ENCODE measurements at regions not wholly inside any gene's neighbourhood (a gene's known extent, or its start where the extent isn't known, plus 50 kb on each side); places are given as distances from the start of the nearest gene placed in this dataset.

DNA sequence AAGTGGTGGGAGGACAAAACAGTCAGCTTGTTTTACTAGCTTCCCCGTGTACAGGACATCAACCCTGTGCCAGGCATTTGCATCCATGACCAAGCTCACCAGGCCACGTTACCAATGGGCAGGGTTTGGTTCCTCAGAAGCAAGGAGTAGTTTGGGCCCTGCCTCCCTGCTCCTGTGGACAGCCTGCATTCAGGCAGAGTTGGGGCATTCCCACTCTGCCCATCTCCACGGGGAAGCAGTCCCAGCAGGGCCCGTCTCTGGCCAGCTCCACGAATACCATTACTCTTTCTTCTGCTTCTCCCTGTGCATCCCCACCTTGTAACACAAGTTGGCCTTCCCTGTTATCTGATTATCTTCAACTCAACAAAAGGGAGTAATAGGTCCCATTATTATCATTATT is 54.0 kb upstream of the RIOK3 start:
- TF ChIP-seq, protein P1, sequence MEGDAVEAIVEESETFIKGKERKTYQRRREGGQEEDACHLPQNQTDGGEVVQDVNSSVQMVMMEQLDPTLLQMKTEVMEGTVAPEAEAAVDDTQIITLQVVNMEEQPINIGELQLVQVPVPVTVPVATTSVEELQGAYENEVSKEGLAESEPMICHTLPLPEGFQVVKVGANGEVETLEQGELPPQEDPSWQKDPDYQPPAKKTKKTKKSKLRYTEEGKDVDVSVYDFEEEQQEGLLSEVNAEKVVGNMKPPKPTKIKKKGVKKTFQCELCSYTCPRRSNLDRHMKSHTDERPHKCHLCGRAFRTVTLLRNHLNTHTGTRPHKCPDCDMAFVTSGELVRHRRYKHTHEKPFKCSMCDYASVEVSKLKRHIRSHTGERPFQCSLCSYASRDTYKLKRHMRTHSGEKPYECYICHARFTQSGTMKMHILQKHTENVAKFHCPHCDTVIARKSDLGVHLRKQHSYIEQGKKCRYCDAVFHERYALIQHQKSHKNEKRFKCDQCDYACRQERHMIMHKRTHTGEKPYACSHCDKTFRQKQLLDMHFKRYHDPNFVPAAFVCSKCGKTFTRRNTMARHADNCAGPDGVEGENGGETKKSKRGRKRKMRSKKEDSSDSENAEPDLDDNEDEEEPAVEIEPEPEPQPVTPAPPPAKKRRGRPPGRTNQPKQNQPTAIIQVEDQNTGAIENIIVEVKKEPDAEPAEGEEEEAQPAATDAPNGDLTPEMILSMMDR (IDR thresholded peaks at IDR 0.05; ENCODE audit: low read depth, low read length), result no peak

DNA sequence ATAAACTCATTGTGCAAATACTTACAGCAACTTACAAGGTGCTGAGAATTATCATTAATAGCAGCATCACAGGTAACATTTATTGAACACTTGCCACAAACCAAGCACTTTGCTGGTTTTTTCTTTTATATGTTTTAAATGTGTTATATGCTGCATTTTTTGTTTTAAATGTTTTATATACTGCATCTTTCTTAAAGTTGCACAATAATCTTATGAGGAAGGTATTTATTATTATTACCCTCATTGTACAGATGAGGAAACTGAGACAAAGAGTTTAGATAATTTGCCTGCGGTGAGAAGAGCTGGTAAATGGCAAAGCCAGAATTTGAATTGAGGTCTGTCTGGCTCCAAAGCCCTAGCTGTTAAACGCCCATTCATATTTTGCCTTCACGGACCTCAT is 52.2 kb upstream of the RIOK3 start:
- TF ChIP-seq, protein P1 (IDR thresholded peaks at IDR 0.05; ENCODE audit: low read depth, low read length), result no peak
- POLR2A ChIA-PET, result no interaction called here
- Histone ChIP-seq H3K9me3 (ENCODE audit: control insufficient read depth, insufficient read depth, low read length) (no peaks in the 10 kb centered on the region), H3K4me3 (ENCODE audit: low read depth, low read length) (no peak overlapping the region), H3K27ac (ENCODE audit: low read depth, low read length) (no peak overlapping the region), H3K27me3 (ENCODE audit: control insufficient read depth, insufficient read depth, low read length) (no peaks in the 10 kb centered on the region)
- CTCF ChIA-PET, result interaction anchor here (1.5 kb wide), 1 partner anchor 269 kb away, joined by 5 read pairs; no protein-coding TSS in a partner anchor
- no peak for DNase-seq (ENCODE audit: low read depth, low spot score)

More for the DNA sequence above, 54.0 kb upstream of the RIOK3 start:
- CTCF ChIA-PET, result interaction anchor here (1.0 to 2.2 kb wide), 2 partner anchors 12 to 14 kb away, joined by 3 to 10 read pairs; no protein-coding TSS in a partner anchor
- no peak for DNase-seq (ENCODE audit: low read depth, low spot score)
- Histone ChIP-seq H3K4me3 (ENCODE audit: low read depth, low read length) (no peak overlapping the region), H3K27me3 (ENCODE audit: control insufficient read depth, insufficient read depth, low read length) (no peaks in the 10 kb centered on the region), H3K9me3 (ENCODE audit: control insufficient read depth, insufficient read depth, low read length) (no peaks in the 10 kb centered on the region), H3K27ac (ENCODE audit: low read depth, low read length) (no peak overlapping the region)
- POLR2A ChIA-PET, result interaction anchor here (1.3 kb wide), 1 partner anchor 18 kb away, joined by 4 read pairs; no protein-coding TSS in a partner anchor

DNA sequence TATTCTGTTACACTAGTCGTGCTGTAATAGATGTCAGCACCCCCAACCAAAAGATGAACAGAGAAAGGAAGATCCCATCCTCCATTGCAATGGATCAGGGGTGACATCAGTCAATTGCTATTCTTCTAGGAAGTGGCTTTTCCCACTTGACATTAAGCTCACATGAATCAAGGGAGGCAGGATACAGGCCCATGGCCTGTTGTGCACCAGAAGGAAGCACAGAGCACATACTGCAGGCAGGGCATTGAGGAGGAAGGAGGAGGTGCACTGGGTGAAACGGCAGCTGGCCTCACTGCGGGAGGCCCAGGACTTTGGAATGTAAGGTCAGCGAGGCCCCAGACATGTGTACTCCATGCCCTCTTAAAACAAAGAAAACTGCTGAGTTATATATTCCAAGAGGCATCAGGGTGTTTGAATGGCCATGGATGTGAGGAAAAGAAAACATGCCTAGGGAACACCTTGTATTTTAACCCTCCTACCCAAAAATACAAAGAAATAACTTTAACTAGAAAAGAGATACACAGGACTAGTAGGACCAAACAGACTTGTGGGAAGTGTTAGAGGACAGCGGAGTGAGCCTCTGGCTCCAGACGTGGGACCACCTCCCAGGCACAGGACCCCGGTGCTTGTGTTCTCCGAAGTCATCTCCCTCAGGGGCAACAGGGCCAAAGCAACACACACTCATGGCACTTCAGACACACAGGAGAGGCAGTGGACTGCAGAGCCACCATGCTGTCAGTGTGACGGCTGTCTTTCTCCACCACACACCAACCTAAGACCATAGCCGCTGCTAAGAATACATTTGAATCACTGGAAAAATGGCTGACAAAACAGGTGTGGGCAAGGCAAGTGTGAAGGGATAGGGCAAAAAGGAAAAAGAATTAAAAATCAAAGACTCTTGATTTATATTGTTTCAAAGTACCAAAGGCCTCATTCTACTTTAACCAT is 51.4 kb upstream of the RIOK3 start:
- ChIA-PET CTCF (interaction anchor here (1.5 kb wide), 1 partner anchor 270 kb away, joined by 5 read pairs; no protein-coding TSS in a partner anchor), POLR2A (interaction anchor here (0.7 kb wide), 1 partner anchor 176 kb away, joined by 3 read pairs; no protein-coding TSS in a partner anchor)
- Histone ChIP-seq H3K27me3 (ENCODE audit: control insufficient read depth, insufficient read depth, low read length) (no peaks in the 10 kb centered on the region), H3K27ac (ENCODE audit: low read depth, low read length) (peak overlapping the region; percentile 68), H3K4me3 (ENCODE audit: low read depth, low read length) (no peak overlapping the region), H3K9me3 (ENCODE audit: control insufficient read depth, insufficient read depth, low read length) (no peaks in the 10 kb centered on the region)
- DNase-seq (ENCODE audit: low read depth, low spot score), result peak; percentile 38
- TF ChIP-seq, protein P1 (IDR thresholded peaks at IDR 0.05; ENCODE audit: low read depth, low read length), result no peak

Measured in AG04450 (cell line).